ENCODE measurements at regions not wholly inside any gene's neighbourhood (a gene's known extent, or its start where the extent isn't known, plus 50 kb on each side); places are given as distances from the start of the nearest gene placed in this dataset.

DNA sequence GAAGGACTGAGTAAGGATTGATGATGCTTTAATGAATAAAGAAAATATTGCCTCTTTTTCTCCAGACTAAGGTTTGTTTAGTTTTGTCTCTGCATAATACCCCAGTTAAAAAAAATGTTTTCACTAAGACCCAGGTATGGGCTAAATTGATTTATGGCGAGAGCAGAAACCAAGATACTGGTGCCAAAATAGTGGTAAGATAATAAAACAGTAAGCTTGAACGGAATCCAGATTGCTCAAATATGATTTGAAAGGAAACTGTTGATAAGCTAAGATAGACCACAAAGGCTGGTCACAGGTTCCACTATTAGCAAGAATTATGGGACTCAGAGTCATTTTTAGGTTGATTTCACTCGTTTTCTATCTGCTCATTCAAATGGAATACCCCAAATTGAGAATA is 831.2 kb downstream of the EPHA7 start:
- TF ChIP-seq CTCF (conservative IDR thresholded peaks at IDR 0.05; ENCODE audit: low read length), result no peak
- no peak overlapping the region for H3K4me3 ChIP-seq (ENCODE audit: low read length)
- DNase-seq (ENCODE audit: low read depth), result no peak

DNA sequence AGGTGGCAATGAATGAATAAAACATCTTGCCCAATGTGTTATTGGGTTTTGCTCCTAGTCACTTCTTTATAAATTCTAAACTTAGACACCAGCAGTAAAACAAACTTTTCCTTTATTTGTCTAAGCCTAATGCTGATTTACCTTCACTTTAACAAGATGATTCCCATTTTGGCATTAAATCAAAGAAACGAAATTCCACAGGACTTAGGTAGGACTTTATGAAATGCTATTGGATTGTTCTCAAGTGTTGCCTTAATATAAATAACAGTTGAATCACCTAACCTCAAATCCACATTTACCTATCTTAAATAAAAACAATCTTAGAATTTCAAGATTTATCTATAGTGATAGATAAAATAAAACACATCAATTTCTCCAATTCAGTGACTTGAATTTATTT is 831.8 kb downstream of the EPHA7 start:
- DNase-seq (ENCODE audit: low read depth), result no peak
- no peak for TF ChIP-seq CTCF (conservative IDR thresholded peaks at IDR 0.05; ENCODE audit: low read length)
- H3K4me3 ChIP-seq (ENCODE audit: low read length), result no peak overlapping the region

DNA sequence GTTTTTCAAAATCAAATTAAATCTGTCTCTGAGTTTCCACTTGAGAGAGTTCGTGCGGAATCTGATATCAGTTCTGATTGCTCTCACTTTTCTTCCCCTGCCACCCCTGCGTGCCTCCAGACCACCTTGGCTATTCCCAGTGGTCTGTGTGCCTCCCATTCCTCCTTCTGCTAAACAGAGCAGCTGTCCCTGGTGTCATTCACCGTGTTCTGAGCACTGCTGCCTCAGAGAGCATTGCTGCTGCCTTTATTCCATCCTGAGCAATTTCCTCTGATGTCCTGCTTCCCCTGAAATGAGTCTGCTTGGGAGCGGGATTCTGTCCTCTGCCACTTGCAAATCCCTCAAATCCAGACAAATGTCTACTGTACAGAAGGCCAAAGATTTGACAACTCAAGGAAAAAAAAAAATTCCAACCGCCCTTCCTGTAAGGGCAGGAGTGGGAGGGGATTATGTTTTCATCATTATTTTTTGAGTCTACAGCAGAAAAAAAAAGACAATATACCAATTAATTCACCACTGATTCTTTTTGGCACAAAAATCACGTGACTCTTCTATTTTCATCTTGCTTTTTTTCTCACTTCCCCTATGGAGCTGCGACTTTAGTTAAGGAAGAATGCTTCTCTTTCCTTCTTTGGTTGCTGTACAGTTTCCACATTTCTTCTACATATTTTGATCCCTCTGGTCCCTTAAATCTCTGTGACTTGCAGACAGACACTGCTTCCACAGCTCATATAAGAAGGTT is 833.0 kb downstream of the EPHA7 start:
- DNase-seq (ENCODE audit: low read depth), result no peak

DNA sequence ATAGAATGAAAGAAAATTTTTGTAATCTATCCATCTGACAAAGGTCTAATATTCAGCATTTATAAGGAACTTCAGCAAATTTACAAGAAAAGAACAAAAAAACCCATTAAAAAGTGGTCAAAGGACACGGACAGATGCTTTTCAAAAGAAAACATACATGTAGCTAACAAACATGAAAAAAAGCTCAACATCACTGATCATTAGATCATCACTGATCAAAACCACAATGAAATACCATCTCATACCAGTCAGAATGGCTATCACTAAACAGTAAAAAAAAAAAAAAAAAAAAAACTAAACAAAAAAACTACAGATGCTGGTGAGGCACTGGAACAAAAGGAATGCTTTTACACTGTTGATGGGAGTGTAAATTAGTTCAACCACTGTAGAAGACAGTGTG is 837.1 kb downstream of the EPHA7 start:
- DNase-seq (ENCODE audit: low read depth), result no peak
- no peak for TF ChIP-seq CTCF (conservative IDR thresholded peaks at IDR 0.05; ENCODE audit: low read length)
- no peak overlapping the region for H3K4me3 ChIP-seq (ENCODE audit: low read length)

More for the DNA sequence above, 833.0 kb downstream of the EPHA7 start:
- H3K4me3 ChIP-seq (ENCODE audit: low read length), result no peak overlapping the region
- no peak for TF ChIP-seq CTCF (conservative IDR thresholded peaks at IDR 0.05; ENCODE audit: low read length)

- no peak for TF ChIP-seq CTCF (conservative IDR thresholded peaks at IDR 0.05; ENCODE audit: low read length)
- no peak overlapping the region for H3K4me3 ChIP-seq (ENCODE audit: low read length)
- peak; percentile 68 for DNase-seq (ENCODE audit: low read depth)
These were observed 842.2 kb downstream of the EPHA7 start for GRCh38 chr6:92577077-92577719.

DNA sequence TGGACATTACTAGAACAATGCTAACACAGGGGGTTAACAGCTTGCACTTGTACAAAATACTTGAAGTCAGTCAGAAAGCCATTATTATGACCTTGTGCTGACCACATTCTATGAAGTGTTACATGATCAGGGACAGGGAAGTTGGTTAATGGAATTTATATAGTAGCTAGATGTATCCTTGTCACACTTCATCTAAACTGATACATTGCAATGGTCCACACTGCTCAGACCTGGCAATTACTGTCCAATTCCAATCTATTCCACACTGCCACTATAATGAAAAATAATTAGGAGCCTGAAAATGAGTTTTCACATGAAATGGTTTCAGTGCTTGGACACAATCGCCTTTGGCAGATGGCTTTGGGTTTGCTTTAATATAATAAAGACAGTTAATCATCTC is 850.8 kb downstream of the EPHA7 start:
- H3K4me3 ChIP-seq (ENCODE audit: low read length), result no peak overlapping the region
- no peak for DNase-seq (ENCODE audit: low read depth)
- TF ChIP-seq CTCF (conservative IDR thresholded peaks at IDR 0.05; ENCODE audit: low read length), result no peak

DNA sequence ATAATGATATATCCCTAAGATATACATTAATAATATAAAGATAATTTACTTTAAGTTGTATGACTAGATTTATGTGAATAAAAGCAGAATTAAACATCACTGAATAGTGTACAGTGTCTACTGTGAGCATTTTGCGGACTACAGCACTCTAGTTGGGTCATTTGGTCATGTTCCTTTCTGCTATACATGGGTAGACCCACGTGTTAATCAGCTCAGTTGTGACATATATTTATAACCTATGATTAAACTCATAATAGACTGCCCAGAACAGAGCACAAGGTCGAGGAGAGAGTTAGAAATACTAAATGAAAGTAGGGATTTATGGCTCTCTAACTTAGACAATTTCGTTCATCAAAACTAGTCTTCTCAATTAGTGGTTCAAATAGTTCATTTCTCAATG is 852.7 kb downstream of the EPHA7 start:
- H3K4me3 ChIP-seq (ENCODE audit: low read length), result no peak overlapping the region
- TF ChIP-seq CTCF (conservative IDR thresholded peaks at IDR 0.05; ENCODE audit: low read length), result no peak
- no peak for DNase-seq (ENCODE audit: low read depth)
